Left lobe of liver (tissue), 2 donors: ENCODE measurements at regions not wholly inside any gene's neighbourhood (a gene's known extent, or its start where the extent isn't known, plus 50 kb on each side); places are given as distances from the start of the nearest gene placed in this dataset.

ENCODE experiments used
- ATAC-seq: fragments of 200-7000 bp; cut with Tn5 transposase; one replicate; pipeline ENCODE4 v1.9.1; 2020; ENCODE audit warnings: mild to moderate bottlenecking, moderate library complexity
- DNase-seq: peaks from one replicate; pipeline ENCODE4 v3.0.0-alpha.2; 2020; ENCODE audit warnings: low spot score
- donor health status: DM: no; HTN: no; CAD: no; lungs with moderate emphysema.
- donor health status: DM: no; HTN: yes; CAD: no.

- DNase-seq (no peak), ATAC-seq (no peak)
Measured at GRCh38 chr4:52269761-52270160, 218.7 kb downstream of the SPATA18 start.

- no peak for ATAC-seq
Measured at GRCh38 chr4:52273885-52274284, 222.8 kb downstream of the SPATA18 start.

GRCh38 chr4:52288212-52288855, 237.2 kb downstream of the SPATA18 start:
- ATAC-seq: no peak
- no peak for DNase-seq

More at GRCh38 chr4:52273885-52274284, 222.8 kb downstream of the SPATA18 start:
- DNase-seq: no peak

- DNase-seq: no peak
- no peak for ATAC-seq
Measured at GRCh38 chr4:52290466-52290865, 239.4 kb downstream of the SPATA18 start.

GRCh38 chr4:52292245-52292644, 241.1 kb downstream of the SPATA18 start:
- DNase-seq (no peak), ATAC-seq (no peak)

GRCh38 chr4:52296341-52296740, 245.2 kb downstream of the SPATA18 start:
- DNase-seq (no peak), ATAC-seq (no peak)

GRCh38 chr4:52298444-52298843, 247.3 kb downstream of the SPATA18 start:
- DNase-seq: no peak
- ATAC-seq: no peak

- no peak for DNase-seq
- ATAC-seq: no peak
Measured at GRCh38 chr4:52299120-52299519, 248.0 kb downstream of the SPATA18 start.

- DNase-seq (no peak), ATAC-seq (no peak)
Measured at GRCh38 chr4:52311464-52312125, 260.5 kb downstream of the SPATA18 start.

- DNase-seq (no peak), ATAC-seq (no peak)
Measured at GRCh38 chr4:52312722-52313121, 261.6 kb downstream of the SPATA18 start.

- no peak for ATAC-seq
- DNase-seq: no peak
Measured at GRCh38 chr4:52317361-52317879, 266.3 kb downstream of the SPATA18 start.

- no peak for DNase-seq
- no peak for ATAC-seq
Measured at GRCh38 chr4:52317981-52318380, 266.9 kb downstream of the SPATA18 start.

GRCh38 chr4:52329894-52330293, 278.8 kb downstream of the SPATA18 start:
- ATAC-seq (no peak), DNase-seq (no peak)

GRCh38 chr4:52343595-52343994, 292.5 kb downstream of the SPATA18 start:
- ATAC-seq: no peak
- no peak for DNase-seq

GRCh38 chr4:52350926-52351325, 299.8 kb downstream of the SPATA18 start:
- ATAC-seq: no peak
- no peak for DNase-seq

- DNase-seq: no peak
- no peak for ATAC-seq
Measured at GRCh38 chr4:52358366-52358765, 300.7 kb downstream of the USP46 start.

- no peak for ATAC-seq
- no peak for DNase-seq
Measured at GRCh38 chr4:52358883-52359321, 300.2 kb downstream of the USP46 start.

- ATAC-seq (no peak), DNase-seq (no peak)
Measured at GRCh38 chr4:52366191-52366590, 292.9 kb downstream of the USP46 start.

- DNase-seq: no peak
Measured at GRCh38 chr4:52366621-52367020, 292.5 kb downstream of the USP46 start.

GRCh38 chr4:52367282-52367830, 291.7 kb downstream of the USP46 start:
- no peak for DNase-seq
- ATAC-seq: no peak

More at GRCh38 chr4:52366621-52367020, 292.5 kb downstream of the USP46 start:
- ATAC-seq: no peak

GRCh38 chr4:52368895-52369294, 290.2 kb downstream of the USP46 start:
- DNase-seq: no peak
- no peak for ATAC-seq

- ATAC-seq (no peak), DNase-seq (no peak)
Measured at GRCh38 chr4:52369649-52370048, 289.5 kb downstream of the USP46 start.
